Activated CD4-positive, alpha-beta T cell treated with anti-CD3 and anti-CD28 coated beads for 1 hour (primary cell): ENCODE measurements at regions not wholly inside any gene's neighbourhood (a gene's known extent, or its start where the extent isn't known, plus 50 kb on each side); places are given as distances from the start of the nearest gene placed in this dataset.

Experiments
- DNase-seq: peaks from one replicate; pipeline ENCODE4 v3.0.0-alpha.2; 2020

DNA sequence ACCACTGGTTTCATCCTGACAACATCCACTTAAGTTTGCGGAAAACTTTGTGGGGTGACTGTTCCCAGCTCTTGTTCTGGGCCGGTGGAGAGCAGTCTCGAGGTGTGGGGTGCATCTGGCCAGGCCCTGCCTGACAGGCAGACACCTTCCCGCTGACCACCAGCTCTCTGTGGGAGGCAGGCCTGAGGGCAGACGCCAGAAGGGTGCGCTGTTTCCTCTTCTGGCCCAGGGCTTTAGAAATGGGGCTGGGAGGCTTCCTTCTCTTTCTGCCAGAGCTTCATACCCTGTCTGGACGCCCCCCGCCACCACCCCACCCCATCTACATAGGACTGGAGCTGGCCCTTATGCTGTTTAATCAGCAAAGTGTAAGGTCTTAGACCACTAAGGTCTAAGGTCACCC lies 263.8 kb downstream of the LOXHD1 start:
- no peak for DNase-seq

DNA sequence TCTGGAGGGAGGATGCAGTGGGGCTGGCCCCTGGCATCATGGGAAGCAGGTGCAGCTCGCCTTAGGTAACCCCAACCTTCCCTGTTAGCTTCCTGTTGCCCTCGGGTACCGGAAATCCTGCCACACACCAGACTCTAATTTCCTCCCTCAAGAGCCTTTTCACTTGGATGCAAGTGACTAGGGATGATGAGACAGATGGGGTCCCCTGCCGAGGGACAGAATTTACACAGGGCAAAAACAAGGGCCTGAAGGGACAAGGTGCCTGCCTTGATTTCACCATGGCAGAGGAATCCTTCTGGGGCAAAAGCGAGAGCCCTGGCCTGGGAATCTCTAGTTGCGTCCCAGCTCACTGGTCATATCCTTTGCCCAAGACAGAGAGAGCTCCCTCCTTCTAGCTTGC lies 263.1 kb downstream of the LOXHD1 start:
- DNase-seq = no peak

DNA sequence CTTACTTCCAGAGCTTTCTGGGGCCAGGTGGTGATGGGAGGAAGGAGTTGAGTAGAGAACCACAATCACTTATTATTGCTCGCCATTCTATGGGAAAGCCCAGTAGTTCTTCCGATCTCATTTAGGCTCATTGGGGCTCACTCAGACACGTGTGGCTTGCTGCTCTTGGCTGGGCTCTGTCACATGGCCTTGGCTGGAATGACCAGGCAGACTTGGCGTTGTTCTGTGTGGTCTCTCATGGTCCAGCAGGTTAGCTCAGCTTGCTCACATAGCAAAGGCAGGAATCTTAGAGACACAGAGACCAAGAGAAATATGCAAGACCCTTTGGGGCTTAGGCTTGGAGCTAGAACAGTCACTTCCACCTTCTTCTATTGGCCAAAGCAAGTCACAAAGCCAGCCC lies 261.2 kb downstream of the LOXHD1 start:
- no peak for DNase-seq

DNA sequence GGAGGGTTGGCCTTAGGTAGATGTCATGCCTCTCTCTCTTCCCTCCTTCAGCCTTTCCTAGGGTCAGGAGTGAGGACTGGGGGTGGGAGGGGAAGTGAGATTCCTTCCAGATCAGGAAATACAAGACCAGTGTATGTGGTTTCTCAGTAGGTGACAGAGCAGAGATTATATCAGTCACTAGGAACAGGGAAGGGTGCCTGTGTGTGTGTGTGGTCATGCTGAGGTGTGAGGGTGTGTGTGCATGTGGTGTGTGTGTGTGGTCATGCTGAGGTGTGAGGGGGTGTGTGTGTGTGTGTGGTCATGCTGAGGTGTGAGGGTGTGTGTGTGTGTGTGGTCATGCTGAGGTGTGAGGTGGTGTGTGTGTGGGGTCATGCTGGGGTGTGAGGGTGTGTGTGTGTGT lies 259.8 kb downstream of the LOXHD1 start:
- DNase-seq = no peak

DNA sequence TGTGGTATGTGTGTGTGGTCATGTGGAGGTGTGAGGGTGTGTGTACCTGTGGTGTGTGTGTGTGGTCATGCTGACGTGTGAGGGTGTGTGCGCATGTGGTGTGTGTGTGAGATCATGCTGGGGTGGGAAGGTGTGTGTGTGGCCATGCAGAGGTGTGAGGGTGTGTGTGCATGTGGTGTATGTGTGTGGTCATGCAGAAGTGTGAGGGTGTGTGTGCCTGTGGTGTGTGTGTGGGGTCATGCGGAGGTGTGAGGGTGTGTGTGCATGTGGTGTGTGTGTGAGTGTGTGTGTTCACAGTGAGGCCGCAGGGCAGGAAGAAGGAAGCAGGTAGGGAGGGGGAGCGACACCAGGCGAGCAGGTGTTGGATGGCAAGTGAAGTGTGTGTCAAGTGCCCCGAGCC lies 259.0 kb downstream of the LOXHD1 start:
- no peak for DNase-seq

DNA sequence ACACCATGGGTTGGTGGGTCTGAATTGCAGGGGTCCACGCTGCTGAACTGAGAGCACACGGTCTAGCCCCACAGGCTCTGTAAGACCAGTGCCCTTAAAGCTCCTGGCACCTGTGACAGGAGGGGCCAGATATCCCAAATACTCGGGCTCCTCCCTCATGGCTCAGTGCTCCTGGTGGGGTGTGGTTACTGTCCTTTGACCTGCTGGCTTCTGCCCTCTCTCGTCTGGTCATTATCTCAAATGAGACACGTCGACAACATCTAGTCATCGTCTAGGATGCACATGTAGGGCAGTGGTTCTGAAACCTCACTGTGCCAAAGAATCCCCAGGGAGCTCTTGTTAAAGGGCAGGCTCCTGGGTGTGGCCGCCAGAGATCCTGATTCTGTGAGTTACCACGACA lies 258.4 kb downstream of the LOXHD1 start:
- DNase-seq = no peak

DNA sequence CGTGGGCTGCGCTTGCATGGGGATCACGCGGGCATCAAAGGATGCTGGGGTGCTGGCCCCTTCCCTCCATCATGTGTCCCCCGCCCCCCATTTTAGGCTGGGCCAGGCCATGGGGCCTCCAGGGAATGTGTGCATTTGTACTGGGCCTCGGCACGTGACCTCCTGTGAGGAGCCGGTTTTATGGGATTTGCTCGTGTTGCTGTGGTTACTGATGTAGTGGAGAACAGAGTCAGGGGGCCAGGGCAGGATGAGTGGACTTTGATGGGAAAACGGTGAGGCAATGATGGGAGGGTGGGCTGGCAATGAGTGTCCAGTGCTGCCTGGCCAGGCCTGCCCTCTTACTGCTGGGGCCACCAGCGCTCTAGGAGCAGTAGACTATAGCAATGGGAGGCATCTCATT lies 257.7 kb downstream of the LOXHD1 start:
- DNase-seq = no peak

DNA sequence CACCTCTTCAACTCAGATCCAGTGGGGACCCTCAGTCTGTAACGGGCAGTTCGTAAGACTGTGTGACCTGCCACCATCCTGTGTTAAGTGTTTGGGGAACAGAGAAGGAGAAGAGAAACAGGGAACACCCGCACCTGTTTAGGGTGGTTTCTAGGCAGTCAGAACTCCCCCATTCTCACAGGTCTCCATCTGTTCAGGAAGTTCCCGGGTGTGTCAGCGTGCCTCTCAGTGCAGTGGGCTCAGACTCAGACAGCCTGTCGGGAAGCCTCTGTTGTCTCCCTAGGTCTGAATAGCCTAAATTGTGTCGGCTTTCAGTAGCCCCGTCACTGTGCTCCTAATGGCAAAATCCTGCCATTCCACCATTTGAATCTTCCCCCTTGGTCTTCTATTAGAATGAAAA lies 256.6 kb downstream of the LOXHD1 start:
- DNase-seq = no peak

DNA sequence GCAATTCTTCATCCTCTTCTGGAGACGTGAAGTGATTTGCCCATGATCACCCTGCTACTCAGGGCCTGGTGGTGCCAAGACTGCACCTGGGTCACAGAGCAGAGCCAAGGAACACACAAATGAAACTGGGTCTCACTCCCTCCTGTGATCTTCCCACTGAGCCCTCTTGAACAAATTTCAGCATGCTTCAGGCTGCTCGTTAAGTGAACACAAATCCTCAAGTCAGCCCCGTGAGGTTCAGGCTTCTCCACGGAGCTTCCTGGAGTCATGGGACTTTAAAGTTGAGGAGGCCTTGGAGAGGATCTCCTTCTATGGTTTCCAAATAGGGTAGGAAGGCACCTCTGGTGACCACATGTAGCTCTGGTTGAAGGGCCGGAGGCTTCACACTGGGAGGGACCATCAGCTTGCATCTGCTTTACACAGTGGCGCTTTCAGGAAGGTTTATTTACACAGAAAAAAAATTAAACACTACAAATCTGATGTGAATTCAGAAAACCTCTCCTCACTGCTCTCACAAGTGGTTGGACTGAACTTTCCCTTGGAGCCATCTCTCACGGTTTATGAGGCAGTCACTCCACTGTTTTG lies 255.4 kb downstream of the LOXHD1 start:
- DNase-seq = no peak

DNA sequence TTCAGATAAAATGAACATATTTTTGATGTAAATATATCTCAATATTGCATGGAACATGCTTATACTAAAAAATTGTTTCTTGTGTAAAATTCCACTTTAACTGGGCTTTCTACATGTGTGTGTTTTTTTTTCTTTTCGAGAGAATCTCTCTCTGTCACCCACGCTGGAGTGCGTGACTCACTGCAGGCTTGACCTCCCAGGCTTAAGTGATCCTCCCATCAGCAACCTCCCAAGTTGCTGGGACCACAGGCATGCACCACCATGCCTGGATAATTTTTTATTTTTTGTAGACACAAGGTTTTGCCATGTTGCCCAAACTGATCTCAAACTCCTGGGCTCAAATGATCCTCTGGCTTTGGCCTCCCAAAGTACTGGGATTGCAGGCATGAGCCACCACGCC lies 254.6 kb downstream of the LOXHD1 start:
- DNase-seq = no peak

DNA sequence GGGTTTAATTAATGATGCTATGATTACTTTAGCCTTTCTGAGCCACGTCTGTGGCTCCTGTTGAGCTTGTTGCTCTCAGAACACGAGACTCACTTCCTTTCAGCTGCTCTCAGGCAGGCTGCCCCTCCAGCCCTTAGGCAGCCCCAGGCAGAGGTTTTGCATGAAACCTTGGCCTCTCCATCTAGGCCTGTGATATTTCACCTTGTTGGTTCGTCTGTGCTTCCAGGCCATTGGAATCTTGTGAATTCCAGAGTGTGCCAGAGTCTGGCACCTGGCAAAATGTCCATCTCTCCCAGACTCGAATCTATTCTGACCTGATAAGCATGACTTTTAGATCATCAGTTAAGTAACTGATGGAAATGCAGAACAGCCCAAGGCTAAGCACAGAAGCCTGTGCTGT lies 254.1 kb downstream of the LOXHD1 start:
- no peak for DNase-seq

DNA sequence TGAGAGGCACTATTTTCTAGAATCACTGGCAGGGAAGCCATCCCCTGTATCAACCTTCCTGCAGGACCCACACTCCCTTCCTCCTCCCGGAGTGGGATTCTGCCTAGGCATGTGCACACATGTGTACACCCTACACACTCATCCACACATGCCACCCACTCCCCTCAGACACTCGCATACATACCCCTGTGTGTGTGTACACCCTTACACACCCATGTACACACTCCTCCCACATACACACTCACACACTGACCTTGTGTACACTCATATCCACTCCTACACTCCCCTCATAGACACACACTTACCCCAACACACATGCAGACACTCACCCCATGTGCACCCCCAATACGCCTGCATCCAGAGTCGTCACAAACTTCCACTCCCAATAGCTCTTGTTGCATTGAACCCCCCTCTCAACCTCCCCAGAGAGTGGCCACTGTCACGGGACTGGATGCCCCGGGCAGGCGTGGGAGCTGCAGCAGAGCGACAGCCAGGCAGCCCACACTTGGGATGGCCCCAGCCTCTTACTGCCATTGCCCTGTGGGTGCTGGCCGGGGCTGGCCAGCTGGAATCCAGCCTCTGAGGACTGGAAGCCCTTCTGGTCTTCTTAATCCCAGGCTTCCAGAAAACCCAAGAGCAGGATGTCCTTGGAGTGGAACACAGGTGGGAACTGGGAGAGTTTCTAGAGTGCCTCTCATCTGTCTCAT lies 251.0 kb downstream of the LOXHD1 start:
- no peak for DNase-seq

DNA sequence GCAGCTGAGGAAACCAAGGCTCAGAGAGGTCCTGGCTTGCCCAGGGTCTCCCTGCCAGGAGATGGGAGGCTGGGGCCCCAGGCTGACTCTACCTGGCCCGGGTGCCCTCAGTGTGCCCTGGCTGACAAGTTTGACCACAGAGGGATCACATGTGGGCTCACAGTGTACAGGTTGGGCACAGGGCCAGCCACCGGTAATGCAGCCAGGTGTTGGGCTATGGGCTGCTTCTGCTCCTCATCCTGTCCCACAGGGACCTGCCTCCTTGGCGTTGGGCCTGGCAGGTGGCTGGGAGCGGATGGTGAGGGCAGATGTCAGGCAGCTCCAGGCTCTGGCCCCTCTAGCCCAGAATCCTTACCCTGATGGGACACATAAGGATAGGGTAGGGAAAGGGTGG lies 250.5 kb downstream of the LOXHD1 start:
- DNase-seq = no peak

DNA sequence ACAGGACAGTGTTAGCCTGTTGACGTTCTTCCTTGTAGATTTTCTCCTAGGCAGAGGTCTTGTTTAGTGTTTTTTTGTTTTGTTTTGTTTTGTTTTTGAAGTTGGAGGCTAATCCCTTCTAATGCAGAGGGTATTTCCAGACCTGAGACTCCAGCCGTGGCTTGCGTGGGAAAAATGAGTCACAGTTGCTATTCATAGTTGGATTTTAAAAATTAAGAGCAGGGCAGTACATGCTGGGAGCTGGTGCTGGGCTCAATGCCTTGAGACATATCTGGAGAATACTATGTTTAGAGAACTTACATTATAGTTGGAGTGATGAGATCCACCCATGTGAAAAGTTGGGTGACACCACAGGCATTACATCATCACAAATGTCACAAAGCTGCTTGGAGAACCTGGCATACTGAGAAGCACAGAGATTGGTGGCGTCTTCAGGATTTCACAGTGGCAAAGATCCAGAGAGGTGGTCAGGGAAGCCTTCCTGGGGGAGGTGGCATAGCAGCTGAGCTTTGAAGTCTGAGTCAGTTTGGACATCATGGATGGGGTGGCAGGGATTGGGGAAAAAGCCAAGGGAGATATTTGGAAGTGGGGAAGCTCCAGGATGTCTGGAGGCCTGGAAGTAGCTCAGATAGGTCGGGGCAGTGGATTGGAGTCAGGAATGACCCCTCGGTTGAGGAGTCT lies 249.4 kb downstream of the LOXHD1 start:
- no peak for DNase-seq

DNA sequence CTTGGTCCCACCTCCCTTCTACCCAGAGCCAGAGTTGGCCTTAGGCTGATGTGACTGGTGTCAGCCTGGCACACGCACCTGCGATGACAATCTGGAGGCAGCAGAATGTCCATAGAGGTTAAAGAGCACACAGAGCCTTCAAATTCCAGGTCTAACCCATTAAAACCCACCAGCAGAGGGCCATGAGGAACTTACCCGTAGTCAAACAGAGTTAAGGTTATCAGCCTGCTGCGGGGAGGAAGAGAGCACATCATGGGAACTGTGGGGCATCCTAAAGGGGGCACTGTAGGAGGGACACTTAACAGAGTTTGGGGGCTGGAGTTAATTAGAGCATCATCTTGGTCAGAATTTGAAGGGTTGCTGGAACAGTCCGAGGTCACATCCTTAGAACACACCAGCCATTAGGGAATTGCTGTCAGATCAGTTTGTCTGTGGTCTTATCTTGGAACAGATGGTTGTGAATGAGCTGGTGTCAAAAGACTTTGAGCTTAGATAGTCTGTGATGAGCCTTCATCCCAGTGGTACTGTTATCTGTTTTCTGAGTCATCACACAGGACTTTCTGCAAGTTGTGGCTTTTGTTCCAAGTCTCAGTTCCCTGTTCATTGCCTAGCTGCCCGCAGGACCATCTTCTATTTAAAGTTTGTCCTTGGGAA lies 248.6 kb downstream of the LOXHD1 start:
- no peak for DNase-seq

DNA sequence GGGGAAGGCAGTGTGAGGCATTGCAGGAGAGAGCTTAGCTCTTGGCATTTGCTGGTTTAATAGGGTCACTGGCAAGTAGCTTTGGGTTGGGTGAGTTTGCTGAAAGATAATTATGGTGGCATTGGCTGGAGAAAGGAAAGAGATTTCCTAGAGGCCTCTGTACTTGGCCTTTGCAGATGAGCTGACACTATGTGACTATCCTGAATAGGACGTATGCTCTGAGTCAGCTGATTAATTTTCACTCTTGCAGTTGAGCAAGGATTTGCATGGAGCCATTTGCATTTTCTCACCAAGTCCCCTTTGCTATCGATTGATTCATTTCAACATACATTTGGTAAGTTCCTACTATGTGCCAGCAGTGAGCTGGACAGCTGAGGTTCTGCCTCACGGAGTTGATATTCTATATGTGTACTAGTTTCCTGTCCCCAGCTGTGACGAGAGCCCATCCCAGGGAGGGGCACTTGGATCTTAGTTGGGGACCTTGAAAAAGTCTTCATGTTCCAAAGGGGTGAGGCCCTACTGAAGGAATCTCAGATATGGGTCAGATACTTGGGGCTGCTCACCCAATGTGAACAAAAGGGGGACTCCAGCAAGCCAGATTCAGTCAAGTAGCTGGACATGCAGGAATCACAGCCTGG lies 245.7 kb downstream of the LOXHD1 start:
- DNase-seq = no peak

DNA sequence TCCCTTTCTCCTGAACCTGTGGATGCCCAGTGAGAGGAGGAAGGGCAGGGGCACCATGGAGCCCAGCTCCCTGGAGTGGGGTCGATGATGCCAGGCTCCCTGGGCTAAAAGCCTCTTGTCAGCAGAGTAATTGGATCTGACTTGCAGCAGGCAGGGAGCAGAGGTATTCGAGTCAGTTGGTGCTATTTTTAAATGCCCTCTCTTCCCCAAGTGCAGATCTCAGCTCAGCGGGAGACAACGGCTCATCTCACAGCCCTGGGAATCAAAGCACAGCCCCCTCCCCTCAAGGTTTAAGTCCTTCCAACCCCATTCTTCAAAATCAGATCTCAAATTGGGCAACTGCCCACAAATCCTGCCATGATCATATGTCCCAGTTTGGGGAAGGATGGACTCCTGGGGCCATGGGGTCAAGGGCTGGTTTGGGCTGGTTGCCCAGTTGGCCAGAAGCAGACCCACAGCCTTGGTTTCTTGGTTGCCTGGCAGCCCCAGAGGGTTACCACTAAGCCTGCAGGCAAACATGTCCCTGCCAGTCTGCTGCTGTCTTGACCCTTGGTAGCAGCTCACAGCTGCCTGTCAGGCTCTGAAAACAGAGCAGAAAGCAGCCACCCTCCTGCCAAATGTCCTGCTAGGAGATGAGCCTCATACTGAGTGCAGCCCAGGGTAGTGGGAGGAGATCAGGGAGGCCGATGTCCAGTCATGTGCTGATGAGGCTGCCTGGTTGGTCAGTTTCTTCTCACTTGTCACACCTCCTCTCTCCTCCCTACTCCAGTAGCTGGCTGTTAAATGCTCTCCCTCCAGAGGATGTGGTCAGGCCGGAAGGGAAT lies 244.9 kb downstream of the LOXHD1 start:
- DNase-seq = no peak

DNA sequence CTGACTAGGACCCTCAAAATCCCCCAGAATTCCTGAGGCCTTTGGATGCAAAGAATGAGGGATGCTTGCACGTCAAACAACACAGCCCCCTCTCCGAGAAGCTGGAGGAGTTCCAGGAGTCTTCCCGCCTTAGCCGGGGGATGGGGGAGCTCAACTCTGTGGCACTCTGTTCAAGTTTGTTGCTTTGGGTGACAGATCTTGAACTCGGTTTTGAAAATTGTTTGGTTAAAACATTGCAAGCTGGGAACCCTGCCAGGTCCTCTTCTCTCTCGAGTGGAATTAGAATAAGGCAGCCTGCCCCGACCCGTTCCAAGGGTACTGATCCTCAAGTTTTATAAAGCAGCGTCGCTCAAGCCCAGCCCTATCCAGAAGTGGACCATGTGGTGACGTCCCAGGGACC lies 244.1 kb downstream of the LOXHD1 start:
- no peak for DNase-seq

DNA sequence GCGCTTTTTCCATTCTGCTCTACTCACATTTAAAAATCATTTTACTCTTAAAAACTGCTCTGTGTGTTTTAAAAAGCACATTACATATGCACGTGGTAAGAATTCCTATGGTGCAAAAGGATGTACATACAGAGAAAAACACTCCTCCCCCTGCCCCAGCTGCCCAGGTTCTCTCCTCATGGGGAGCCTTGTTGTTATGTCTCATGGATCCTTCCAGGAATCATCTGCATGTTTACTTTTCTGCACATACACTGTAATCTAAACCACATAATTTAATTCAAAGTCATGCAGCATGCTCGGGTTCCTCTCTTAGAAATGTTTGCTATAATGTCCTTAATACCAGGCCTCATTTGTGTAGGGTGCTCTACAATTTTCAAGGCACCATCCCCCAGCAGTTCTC lies 243.3 kb downstream of the LOXHD1 start:
- DNase-seq = no peak

DNA sequence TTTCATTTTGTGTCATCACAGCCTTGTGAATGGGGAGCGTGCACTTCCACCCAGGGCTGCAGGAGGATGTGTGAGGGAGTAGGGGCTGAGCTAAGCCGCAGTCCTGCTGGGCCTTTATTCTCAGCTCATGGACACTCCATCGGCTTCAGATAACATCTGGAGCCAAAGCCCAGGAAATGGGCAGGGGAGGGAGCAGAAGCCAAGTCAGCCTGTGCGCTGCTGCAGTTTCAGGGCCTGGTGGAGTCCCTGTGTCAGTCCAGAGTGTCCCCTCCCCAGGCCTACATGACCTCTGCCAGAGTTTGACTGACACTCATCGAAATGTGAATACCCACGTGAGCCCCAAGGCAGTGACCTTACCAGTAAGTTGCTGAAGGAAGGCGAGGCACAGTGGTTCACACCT lies 242.2 kb downstream of the LOXHD1 start:
- no peak for DNase-seq

DNA sequence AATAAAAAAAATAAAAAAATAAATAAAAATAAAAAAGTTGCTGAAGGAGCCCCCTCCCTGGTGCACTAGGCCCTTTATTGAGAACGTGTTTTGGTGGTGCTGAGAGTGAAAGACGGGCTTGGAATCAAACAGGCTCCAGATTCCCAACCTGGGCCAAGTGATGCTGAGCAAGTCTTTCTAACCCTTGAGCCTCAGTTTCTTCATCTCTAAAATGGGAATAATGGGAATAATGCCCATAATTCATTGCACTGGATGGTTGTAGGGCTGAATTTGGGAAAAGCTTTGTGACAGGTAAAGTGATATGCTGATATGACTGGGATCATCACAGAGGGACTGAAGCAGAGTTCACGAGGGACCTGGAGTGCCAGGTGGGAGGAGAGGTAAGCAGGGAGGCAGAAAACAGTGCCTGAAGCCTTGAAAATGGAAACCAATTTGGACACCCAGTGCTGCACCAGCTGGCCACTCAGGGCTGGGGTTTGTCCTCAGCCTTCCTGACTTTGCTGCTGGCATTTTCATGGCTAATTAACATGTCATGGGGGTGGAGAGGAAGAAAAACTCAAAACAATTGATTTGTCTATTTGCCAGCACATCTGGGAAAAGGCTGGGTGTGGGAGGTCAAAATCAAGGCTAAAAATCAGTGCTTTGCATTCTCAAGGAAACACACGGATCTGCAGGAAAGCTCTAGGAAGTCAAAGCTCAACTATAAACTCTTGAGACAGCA lies 241.3 kb downstream of the LOXHD1 start:
- DNase-seq = no peak
